SH-SY5Y (cell line): ENCODE measurements at regions not wholly inside any gene's neighbourhood (a gene's known extent, or its start where the extent isn't known, plus 50 kb on each side); places are given as distances from the start of the nearest gene placed in this dataset.

Source experiments
- GATA2 ChIP-seq: IDR thresholded peaks from 2 replicates; pipeline ENCODE4 v1.6.1; 2011; ENCODE audit warnings: mild to moderate bottlenecking, low read depth, low read length
- GATA3 ChIP-seq: IDR thresholded peaks from 2 replicates; pipeline ENCODE4 v1.6.1; 2011; ENCODE audit warnings: low read depth, mild to moderate bottlenecking, low read length, moderate library complexity

DNA sequence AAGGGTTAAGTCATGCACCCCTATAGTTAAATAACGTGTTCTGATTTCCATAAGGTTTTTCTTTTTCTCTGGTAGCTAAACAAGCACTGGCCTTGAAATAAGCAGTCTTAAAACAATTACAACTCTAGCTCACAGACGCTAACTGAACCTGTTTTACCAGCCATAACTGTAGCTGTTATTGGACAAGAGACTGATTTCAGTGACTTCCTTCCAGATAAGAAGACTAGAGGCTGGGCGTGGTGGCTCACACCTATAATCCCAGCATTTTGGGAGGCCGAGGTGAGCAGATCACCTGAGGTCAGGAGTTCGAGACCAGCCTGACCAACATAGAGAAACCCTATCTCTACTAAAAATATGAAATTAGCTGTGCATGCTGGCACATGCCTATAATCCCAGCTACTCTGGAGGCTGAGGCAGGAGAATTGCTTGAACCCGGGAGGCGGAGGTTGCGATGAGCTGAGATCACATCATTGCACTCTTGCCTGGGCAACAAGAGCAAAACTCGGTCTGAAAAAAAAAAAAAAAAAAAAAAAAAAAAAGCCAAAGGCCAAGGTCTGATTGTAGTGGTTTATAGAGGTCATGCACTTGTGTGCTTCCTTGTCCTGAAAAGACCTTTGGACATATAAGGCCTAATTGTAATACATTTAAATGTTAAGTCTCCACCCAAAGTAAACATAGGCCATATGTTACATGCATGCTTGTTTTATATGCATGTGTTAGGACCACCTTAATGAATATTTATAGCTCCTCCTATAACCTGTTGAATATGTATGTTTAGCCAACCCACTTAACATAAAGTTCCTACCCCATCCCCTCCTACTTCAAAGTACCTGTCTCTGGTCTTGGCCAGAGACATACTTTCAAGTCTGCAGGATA lies 319.5 kb upstream of the CA10 start:
- TF ChIP-seq GATA2 (no peak), GATA3 (no peak)

GRCh38 chr17:52476638-52477313 lies 318.3 kb upstream of the CA10 start:
- TF ChIP-seq GATA2: no peak
- TF ChIP-seq GATA3: no peak

- TF ChIP-seq GATA3 (no peak), GATA2 (no peak)
Observed at GRCh38 chr17:52470553-52470952, 312.0 kb upstream of the CA10 start.

DNA sequence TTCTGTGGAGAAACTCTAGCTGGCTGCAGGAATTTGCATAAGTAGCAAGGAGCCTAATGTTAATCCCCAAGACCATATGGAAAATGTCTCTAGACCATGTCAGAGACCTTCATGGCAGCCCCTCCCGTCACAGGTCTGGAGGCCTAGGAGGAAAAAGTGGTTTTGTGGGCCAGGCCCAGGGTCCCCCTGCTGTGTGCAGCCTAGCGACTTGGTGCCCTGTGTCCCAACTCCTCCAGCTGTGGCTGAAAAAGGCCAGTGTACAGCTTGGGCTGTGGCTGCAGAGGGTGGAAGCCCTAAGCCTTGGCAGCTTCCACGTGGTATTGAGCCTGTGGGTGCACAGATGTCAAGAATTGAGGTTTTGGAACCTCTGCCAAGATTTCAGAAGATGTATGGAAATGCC lies 306.9 kb upstream of the CA10 start:
- TF ChIP-seq GATA2 (no peak), GATA3 (no peak)

DNA sequence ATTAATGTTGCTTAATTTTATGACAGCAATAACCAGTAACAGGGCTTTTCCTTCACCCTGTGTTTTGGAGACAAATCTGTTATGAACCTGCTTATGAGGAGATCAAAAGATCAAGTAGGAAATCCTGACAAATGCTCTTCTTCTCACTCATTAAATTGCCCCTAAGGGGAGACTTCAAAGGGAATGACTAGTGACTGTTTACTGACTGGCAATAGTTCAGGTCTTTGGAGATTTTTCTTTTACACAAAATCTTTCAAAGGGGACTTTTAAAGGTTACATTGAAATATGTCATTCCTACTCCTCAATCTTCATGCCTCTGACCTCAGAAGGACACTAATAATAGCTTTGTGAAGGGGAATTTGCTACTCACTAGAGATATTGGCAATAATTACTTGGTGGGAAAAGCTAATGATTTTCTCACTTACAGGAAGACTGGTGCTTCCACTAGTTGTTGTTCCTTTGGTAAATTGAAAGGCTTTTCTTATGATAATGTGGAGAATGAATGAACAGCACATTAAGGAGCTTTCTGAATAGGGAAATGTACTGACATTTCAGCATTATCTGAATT lies 292.9 kb upstream of the CA10 start:
- TF ChIP-seq GATA2: no peak
- TF ChIP-seq GATA3: no peak

- TF ChIP-seq GATA2 (no peak), GATA3 (no peak)
Observed at GRCh38 chr17:52442350-52442749, 283.8 kb upstream of the CA10 start.

- TF ChIP-seq GATA3 (no peak), GATA2 (no peak)
Observed at GRCh38 chr17:52420555-52421078, 262.1 kb upstream of the CA10 start.

DNA sequence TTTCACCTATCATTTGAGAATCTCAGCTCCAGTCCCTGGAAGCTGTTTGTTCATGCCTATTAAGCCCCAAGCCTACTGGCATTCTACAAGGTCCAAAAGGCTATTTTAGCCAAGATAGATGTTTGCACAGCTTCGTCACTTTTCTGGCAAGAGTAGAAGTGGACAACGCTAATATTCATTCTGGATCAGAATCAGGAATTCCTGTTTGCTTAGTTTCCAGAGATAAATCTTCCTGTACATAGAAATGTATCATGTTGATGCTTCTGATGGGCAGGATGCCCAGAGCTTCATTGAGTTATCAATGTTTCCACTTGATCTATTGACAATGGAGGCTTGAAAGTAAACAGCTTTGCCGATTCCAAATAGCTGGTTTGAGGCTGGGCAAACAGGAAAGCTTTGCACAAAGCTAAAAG lies 260.7 kb upstream of the CA10 start:
- TF ChIP-seq GATA2 (no peak), GATA3 (no peak)

- TF ChIP-seq GATA3 (no peak), GATA2 (no peak)
Observed at GRCh38 chr17:52410781-52411180, 252.3 kb upstream of the CA10 start.

GRCh38 chr17:52395308-52395707 lies 236.8 kb upstream of the CA10 start:
- TF ChIP-seq GATA2 (peak; percentile 88), GATA3 (peak; percentile 82)

DNA sequence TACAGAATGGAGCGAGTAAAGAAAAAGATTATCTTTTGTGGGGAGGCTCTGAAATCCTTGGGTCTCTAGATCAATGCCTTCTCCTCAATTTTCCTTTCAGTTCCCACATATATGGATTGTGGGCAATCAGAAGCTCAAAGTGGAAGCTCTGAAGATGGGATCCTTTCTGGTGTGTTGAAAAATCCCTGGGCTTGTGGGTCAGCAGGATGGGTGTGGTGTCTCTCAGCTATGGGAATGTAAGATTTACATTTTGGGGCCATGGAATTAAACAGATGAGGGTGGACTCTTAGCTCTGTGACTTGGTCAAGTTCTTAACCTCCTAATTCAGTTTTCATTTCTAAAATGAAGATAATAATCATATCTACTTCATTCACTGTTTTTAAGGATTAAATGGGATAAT lies 231.9 kb upstream of the CA10 start:
- TF ChIP-seq GATA2: no peak
- TF ChIP-seq GATA3: no peak

- TF ChIP-seq GATA3: no peak
- TF ChIP-seq GATA2: no peak
Observed at GRCh38 chr17:52389632-52390031, 231.1 kb upstream of the CA10 start.

GRCh38 chr17:52388941-52389340 lies 230.4 kb upstream of the CA10 start:
- no peak for TF ChIP-seq GATA2
- TF ChIP-seq GATA3: no peak

DNA sequence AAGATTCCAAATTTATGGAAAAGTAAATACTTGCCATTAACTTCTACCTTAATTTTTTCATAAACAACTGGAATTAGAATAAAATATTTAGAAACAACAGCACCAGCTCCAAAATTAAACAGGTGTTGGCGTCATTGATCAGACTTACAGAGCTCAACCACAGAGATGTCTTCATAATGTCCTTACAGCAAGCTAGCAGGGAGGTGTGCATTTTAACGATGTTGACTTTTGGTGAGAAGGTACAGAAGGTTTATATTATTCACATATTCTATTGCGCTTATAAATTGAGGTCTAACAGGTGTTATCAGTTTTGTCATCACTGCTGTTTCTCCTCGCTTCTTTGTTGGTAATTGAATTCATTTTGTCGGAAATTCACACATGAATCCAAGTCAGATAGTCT lies 226.2 kb upstream of the CA10 start:
- TF ChIP-seq GATA2 (no peak), GATA3 (no peak)
